WTC11 (cell line): ENCODE measurements at regions not wholly inside any gene's neighbourhood (a gene's known extent, or its start where the extent isn't known, plus 50 kb on each side); places are given as distances from the start of the nearest gene placed in this dataset.

Experiments
- ATAC-seq: fragments of 200-7000 bp; cut with Tn5 transposase; 2 replicates; pipeline ENCODE4 v1.10.0; 2021; ENCODE audit warnings: mild to moderate bottlenecking, moderate library complexity
- CTCF ChIA-PET: fragments of 300-600 bp; sonication (Branson Sonifier 250); formaldehyde crosslinking; loops from one replicate; lab custom pipeline; 2021; ENCODE audit warnings: antibody characterized with exemption; lab: Charles Lee
- POLR2A ChIA-PET: fragments of 350-600 bp; sonication (Branson Sonifier 250); formaldehyde crosslinking; loops from one replicate; lab custom pipeline; 2021; ENCODE audit warnings: antibody characterized with exemption; lab: Charles Lee
- DNase-seq: peaks from one replicate; pipeline ENCODE4 v3.0.0; 2021; ENCODE audit warnings: low spot score
- H3K27ac Mint-ChIP-seq: 2 replicates; pipeline ENCODE4 v1.8.0; 2021; ENCODE audit warnings: mixed read lengths
- H3K27me3 Mint-ChIP-seq: 2 replicates; pipeline ENCODE4 v1.8.0; 2021; ENCODE audit warnings: low read depth, mild to moderate bottlenecking, moderate library complexity, mixed read lengths
- H3K36me3 Mint-ChIP-seq: 2 replicates; pipeline ENCODE4 v1.8.0; 2021; ENCODE audit warnings: mixed read lengths
- H3K4me1 Mint-ChIP-seq: 2 replicates; pipeline ENCODE4 v1.8.0; 2022; ENCODE audit warnings: mixed read lengths
- H3K4me3 Mint-ChIP-seq: 2 replicates; pipeline ENCODE4 v1.8.0; 2021; ENCODE audit warnings: mild to moderate bottlenecking, moderate library complexity, mixed read lengths
- H3K9me3 Mint-ChIP-seq: 2 replicates; pipeline ENCODE4 v1.8.0; 2021; ENCODE audit warnings: mixed read lengths
- ATF1 ChIP-seq: sonication (generic); formaldehyde crosslinking; IDR thresholded peaks from 2 replicates; pipeline ENCODE4 v1.8.1; 2023; ENCODE audit warnings: mild to moderate bottlenecking, moderate library complexity, missing genetic modification reagents
- CBFB ChIP-seq: sonication (generic); formaldehyde crosslinking; IDR thresholded peaks from 2 replicates; pipeline ENCODE4 v1.8.1; 2022; ENCODE audit warnings: mild to moderate bottlenecking, low read depth, missing genetic modification reagents
- EMX1 ChIP-seq: fragments of 250-450 bp; sonication (Bioruptor Pico); IDR thresholded peaks from 2 replicates; pipeline ENCODE4 v1.8.0; 2021; ENCODE audit warnings: mild to moderate bottlenecking
- FOXJ3 ChIP-seq: sonication (generic); formaldehyde crosslinking; IDR thresholded peaks from 2 replicates; pipeline ENCODE4 v1.9.0; 2021; ENCODE audit warnings: missing genetic modification reagents, mild to moderate bottlenecking, borderline replicate concordance
- FOXK1 ChIP-seq: sonication (generic); formaldehyde crosslinking; IDR thresholded peaks from 2 replicates; pipeline ENCODE4 v1.8.0; 2022; ENCODE audit warnings: mild to moderate bottlenecking, moderate library complexity, missing genetic modification reagents
- NFE2L1 ChIP-seq: sonication (generic); formaldehyde crosslinking; IDR thresholded peaks from 2 replicates; pipeline ENCODE4 v1.8.1; 2023; ENCODE audit warnings: missing genetic modification reagents
- NFYB ChIP-seq: sonication (generic); formaldehyde crosslinking; conservative IDR thresholded peaks from 2 replicates; pipeline ENCODE4 v1.8.0; 2022; ENCODE audit warnings: low read depth, missing genetic modification reagents
- NR1H2 ChIP-seq: sonication (generic); formaldehyde crosslinking; IDR thresholded peaks from 2 replicates; pipeline ENCODE4 v1.9.0; 2021; ENCODE audit warnings: mild to moderate bottlenecking, moderate library complexity, missing genetic modification reagents
- RELA ChIP-seq: sonication (generic); formaldehyde crosslinking; IDR thresholded peaks from 2 replicates; pipeline ENCODE4 v1.8.1; 2022; ENCODE audit warnings: missing genetic modification reagents, mild to moderate bottlenecking, borderline replicate concordance
- SOX15 ChIP-seq: fragments of 250-450 bp; sonication (Bioruptor Pico); IDR thresholded peaks from 2 replicates; pipeline ENCODE4 v1.9.0; 2021; ENCODE audit warnings: mild to moderate bottlenecking
- TCF7 ChIP-seq: sonication (generic); formaldehyde crosslinking; IDR thresholded peaks from 2 replicates; pipeline ENCODE4 v1.8.0; 2022; ENCODE audit warnings: mild to moderate bottlenecking, low read depth, missing genetic modification reagents, moderate library complexity
- ZNF138 ChIP-seq: sonication (generic); formaldehyde crosslinking; conservative IDR thresholded peaks from 2 replicates; pipeline ENCODE4 v1.8.1; 2022; ENCODE audit warnings: mild to moderate bottlenecking, moderate library complexity, missing genetic modification reagents
- ZNF317 ChIP-seq: sonication (generic); formaldehyde crosslinking; IDR thresholded peaks from 2 replicates; pipeline ENCODE4 v1.8.1; 2023; ENCODE audit warnings: low read depth, mild to moderate bottlenecking, moderate library complexity, missing genetic modification reagents, borderline replicate concordance
- ZNF416 ChIP-seq: fragments of 250-450 bp; sonication (Bioruptor Pico); IDR thresholded peaks from 2 replicates; pipeline ENCODE4 v1.9.0; 2021; ENCODE audit warnings: mild to moderate bottlenecking, inconsistent platforms
- ZNF423 ChIP-seq: fragments of 250-450 bp; sonication (Bioruptor Pico); IDR thresholded peaks from 2 replicates; pipeline ENCODE4 v2.1.2; 2022; ENCODE audit warnings: mild to moderate bottlenecking, moderate library complexity
- TF ChIP-seq, protein P1 (sequence below): sonication (generic); formaldehyde crosslinking; IDR thresholded peaks from 2 replicates; pipeline ENCODE4 v1.8.0; 2022; ENCODE audit warnings: mild to moderate bottlenecking, missing genetic modification reagents
- TF ChIP-seq, protein P2 (sequence below): sonication (generic); formaldehyde crosslinking; IDR thresholded peaks from 2 replicates; pipeline ENCODE4 v1.8.1; 2023; ENCODE audit warnings: mild to moderate bottlenecking, missing genetic modification reagents, moderate library complexity
- TF ChIP-seq, protein P3 (sequence below): fragments of 250-450 bp; sonication (Bioruptor Pico); conservative IDR thresholded peaks from 2 replicates; pipeline ENCODE4 v1.9.0; 2021; ENCODE audit warnings: mild to moderate bottlenecking
- TF ChIP-seq, protein P4 (sequence below): sonication (generic); formaldehyde crosslinking; IDR thresholded peaks from 2 replicates; pipeline ENCODE4 v1.8.1; 2023; ENCODE audit warnings: mild to moderate bottlenecking, missing genetic modification reagents
- TF ChIP-seq, protein P5 (sequence below): sonication (generic); formaldehyde crosslinking; IDR thresholded peaks from 2 replicates; pipeline ENCODE4 v1.8.1; 2022; ENCODE audit warnings: low read depth, mild to moderate bottlenecking, moderate library complexity, missing genetic modification reagents, borderline replicate concordance
- TF ChIP-seq, protein P6 (sequence below): sonication (generic); formaldehyde crosslinking; IDR thresholded peaks from 2 replicates; pipeline ENCODE4 v1.8.1; 2022; ENCODE audit warnings: missing genetic modification reagents, borderline replicate concordance
- TF ChIP-seq, protein P7 (sequence below): sonication (generic); formaldehyde crosslinking; IDR thresholded peaks from 2 replicates; pipeline ENCODE4 v1.8.0; 2023; ENCODE audit warnings: missing genetic modification reagents
- TF ChIP-seq, protein P8 (sequence below): fragments of 250-450 bp; sonication (Bioruptor Pico); IDR thresholded peaks from 2 replicates; pipeline ENCODE4 v1.9.0; 2021; ENCODE audit warnings: mild to moderate bottlenecking
- TF ChIP-seq, protein P9 (sequence below): sonication (generic); formaldehyde crosslinking; IDR thresholded peaks from 2 replicates; pipeline ENCODE4 v1.8.0; 2022; ENCODE audit warnings: mild to moderate bottlenecking, missing genetic modification reagents

DNA sequence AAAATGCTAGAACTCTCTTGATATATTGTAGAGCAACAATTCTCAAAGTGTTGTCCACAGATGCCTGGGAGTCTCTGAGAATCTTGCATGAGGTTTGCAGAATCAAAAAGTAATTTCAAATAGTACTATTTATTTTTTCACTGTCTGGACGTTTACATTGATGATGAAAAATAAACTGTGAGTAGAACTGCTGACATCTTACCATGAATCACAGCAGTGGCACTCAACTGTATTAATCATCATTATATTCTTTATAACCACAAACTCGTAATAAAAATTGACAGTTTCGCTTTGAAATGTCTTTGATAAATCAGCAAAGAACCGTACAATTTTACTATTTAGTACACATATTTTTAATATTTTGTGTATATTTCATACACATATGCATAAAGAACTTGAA, 94.5 kb downstream of the NAF1 start:
- ATAC-seq (no peak), DNase-seq (no peak)
- POLR2A ChIA-PET = no interaction called here
- no peak overlapping the region for H3K27ac Mint-ChIP-seq
- no peak for TF ChIP-seq NFE2L1
- TF ChIP-seq, protein P1, sequence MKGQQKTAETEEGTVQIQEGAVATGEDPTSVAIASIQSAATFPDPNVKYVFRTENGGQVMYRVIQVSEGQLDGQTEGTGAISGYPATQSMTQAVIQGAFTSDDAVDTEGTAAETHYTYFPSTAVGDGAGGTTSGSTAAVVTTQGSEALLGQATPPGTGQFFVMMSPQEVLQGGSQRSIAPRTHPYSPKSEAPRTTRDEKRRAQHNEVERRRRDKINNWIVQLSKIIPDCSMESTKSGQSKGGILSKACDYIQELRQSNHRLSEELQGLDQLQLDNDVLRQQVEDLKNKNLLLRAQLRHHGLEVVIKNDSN (CRISPR knock-in tag) = no peak
- TF ChIP-seq SOX15 (CRISPR knock-in tag) = no peak
- TF ChIP-seq, protein P2, sequence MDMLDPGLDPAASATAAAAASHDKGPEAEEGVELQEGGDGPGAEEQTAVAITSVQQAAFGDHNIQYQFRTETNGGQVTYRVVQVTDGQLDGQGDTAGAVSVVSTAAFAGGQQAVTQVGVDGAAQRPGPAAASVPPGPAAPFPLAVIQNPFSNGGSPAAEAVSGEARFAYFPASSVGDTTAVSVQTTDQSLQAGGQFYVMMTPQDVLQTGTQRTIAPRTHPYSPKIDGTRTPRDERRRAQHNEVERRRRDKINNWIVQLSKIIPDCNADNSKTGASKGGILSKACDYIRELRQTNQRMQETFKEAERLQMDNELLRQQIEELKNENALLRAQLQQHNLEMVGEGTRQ (CRISPR knock-in tag) = no peak
- no peak for TF ChIP-seq EMX1
- no peak for TF ChIP-seq TCF7
- TF ChIP-seq, protein P3, sequence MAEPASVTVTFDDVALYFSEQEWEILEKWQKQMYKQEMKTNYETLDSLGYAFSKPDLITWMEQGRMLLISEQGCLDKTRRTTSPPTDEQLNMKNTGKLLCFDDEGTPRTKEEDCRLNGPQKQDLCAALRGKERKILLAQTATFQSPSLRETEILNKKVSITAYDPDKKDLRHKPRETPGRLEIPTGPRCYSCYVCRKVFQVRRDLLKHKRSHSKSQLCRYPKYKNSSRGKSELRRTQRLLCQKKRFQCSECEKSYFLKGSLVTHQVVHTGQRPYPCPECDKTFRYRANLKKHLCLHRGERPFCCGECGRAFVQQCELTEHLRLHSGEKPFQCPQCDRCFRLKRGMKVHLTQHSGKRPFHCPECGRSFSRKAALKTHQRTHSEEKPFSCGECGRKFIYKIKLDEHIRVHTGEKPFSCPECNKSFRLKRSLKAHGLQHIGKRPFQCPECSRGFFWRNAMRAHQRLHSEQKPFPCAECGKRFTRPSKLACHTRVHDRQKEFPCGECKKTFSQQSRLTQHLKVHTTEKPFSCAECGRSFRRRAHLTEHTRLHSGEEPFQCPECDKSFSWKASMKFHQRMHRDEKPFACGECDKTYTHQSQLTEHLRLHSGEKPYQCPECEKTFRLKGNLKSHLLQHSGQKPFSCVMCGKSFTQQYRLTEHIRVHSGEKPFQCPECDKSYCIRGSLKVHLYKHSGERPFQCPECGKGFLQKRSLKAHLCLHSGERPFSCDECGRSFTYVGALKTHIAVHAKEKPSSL (CRISPR knock-in tag) = no peak
- TF ChIP-seq, protein P4, sequence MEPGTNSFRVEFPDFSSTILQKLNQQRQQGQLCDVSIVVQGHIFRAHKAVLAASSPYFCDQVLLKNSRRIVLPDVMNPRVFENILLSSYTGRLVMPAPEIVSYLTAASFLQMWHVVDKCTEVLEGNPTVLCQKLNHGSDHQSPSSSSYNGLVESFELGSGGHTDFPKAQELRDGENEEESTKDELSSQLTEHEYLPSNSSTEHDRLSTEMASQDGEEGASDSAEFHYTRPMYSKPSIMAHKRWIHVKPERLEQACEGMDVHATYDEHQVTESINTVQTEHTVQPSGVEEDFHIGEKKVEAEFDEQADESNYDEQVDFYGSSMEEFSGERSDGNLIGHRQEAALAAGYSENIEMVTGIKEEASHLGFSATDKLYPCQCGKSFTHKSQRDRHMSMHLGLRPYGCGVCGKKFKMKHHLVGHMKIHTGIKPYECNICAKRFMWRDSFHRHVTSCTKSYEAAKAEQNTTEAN (CRISPR knock-in tag) = no peak
- TF ChIP-seq, protein P5, sequence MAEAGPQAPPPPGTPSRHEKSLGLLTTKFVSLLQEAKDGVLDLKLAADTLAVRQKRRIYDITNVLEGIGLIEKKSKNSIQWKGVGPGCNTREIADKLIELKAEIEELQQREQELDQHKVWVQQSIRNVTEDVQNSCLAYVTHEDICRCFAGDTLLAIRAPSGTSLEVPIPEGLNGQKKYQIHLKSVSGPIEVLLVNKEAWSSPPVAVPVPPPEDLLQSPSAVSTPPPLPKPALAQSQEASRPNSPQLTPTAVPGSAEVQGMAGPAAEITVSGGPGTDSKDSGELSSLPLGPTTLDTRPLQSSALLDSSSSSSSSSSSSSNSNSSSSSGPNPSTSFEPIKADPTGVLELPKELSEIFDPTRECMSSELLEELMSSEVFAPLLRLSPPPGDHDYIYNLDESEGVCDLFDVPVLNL (CRISPR knock-in tag) = no peak
- no peak for TF ChIP-seq RELA (CRISPR knock-in tag)
- TF ChIP-seq ZNF416 = no peak
- no peak for TF ChIP-seq NFYB (CRISPR knock-in tag)
- TF ChIP-seq, protein P6, sequence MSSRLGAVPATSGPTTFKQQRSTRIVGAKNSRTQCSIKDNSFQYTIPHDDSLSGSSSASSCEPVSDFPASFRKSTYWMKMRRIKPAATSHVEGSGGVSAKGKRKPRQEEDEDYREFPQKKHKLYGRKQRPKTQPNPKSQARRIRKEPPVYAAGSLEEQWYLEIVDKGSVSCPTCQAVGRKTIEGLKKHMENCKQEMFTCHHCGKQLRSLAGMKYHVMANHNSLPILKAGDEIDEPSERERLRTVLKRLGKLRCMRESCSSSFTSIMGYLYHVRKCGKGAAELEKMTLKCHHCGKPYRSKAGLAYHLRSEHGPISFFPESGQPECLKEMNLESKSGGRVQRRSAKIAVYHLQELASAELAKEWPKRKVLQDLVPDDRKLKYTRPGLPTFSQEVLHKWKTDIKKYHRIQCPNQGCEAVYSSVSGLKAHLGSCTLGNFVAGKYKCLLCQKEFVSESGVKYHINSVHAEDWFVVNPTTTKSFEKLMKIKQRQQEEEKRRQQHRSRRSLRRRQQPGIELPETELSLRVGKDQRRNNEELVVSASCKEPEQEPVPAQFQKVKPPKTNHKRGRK = no peak
- no peak for TF ChIP-seq ZNF138 (CRISPR knock-in tag)
- no peak for TF ChIP-seq FOXJ3 (CRISPR knock-in tag)
- TF ChIP-seq, protein P7, sequence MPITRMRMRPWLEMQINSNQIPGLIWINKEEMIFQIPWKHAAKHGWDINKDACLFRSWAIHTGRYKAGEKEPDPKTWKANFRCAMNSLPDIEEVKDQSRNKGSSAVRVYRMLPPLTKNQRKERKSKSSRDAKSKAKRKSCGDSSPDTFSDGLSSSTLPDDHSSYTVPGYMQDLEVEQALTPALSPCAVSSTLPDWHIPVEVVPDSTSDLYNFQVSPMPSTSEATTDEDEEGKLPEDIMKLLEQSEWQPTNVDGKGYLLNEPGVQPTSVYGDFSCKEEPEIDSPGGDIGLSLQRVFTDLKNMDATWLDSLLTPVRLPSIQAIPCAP (CRISPR knock-in tag) = no peak
- TF ChIP-seq NR1H2 (CRISPR knock-in tag) = no peak
- H3K4me1 Mint-ChIP-seq = peaks cover 15% of the 10 kb centered on the region
- H3K27me3 Mint-ChIP-seq = no peaks in the 10 kb centered on the region
- H3K36me3 Mint-ChIP-seq = 0 out of 2 replicates have a peak, but pooled peaks cover 3% of the 10 kb centered on the region
- CTCF ChIA-PET = no interaction called here
- H3K9me3 Mint-ChIP-seq = peaks cover 12% of the 10 kb centered on the region
- H3K4me3 Mint-ChIP-seq = no peak overlapping the region

DNA sequence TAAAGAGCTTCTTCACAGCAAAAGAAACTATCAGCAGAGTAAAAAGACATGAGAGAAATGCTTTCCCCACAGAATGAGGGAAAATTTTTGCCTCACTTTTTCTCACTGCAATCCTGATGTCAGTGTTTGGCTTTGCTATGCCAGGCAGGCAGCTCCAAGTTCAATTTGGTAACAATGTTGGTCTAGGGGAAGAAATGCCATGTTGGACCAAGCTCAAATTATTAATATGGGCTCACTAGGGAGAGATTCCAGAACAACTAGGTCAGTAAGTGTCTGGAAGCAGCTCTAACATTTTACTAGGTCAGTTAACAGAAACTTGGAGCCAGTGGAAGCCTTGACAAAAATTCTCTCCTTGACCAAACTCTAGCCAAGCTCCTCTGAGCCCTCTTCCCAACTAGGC, 95.4 kb downstream of the NAF1 start:
- ChIA-PET CTCF (interaction anchor here (0.8 kb wide), 1 partner anchor 23 kb away, joined by 3 read pairs; no protein-coding TSS in a partner anchor), POLR2A (no interaction called here)
- H3K4me3 Mint-ChIP-seq = no peak overlapping the region
- peaks cover 5% of the 10 kb centered on the region; the same call in 1 of the 2 replicates for H3K36me3 Mint-ChIP-seq
- no peak for ATAC-seq
- H3K4me1 Mint-ChIP-seq = peaks cover 18% of the 10 kb centered on the region
- peaks cover 18% of the 10 kb centered on the region for H3K9me3 Mint-ChIP-seq
- DNase-seq = no peak
- no peaks in the 10 kb centered on the region for H3K27me3 Mint-ChIP-seq
- H3K27ac Mint-ChIP-seq = peak overlapping the region; percentile 47; the same call in 1 of the 2 replicates
- TF ChIP-seq, protein P8, sequence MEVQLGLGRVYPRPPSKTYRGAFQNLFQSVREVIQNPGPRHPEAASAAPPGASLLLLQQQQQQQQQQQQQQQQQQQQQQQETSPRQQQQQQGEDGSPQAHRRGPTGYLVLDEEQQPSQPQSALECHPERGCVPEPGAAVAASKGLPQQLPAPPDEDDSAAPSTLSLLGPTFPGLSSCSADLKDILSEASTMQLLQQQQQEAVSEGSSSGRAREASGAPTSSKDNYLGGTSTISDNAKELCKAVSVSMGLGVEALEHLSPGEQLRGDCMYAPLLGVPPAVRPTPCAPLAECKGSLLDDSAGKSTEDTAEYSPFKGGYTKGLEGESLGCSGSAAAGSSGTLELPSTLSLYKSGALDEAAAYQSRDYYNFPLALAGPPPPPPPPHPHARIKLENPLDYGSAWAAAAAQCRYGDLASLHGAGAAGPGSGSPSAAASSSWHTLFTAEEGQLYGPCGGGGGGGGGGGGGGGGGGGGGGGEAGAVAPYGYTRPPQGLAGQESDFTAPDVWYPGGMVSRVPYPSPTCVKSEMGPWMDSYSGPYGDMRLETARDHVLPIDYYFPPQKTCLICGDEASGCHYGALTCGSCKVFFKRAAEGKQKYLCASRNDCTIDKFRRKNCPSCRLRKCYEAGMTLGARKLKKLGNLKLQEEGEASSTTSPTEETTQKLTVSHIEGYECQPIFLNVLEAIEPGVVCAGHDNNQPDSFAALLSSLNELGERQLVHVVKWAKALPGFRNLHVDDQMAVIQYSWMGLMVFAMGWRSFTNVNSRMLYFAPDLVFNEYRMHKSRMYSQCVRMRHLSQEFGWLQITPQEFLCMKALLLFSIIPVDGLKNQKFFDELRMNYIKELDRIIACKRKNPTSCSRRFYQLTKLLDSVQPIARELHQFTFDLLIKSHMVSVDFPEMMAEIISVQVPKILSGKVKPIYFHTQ (CRISPR knock-in tag) = no peak
- TF ChIP-seq, protein P1 (CRISPR knock-in tag) = no peak
- TF ChIP-seq SOX15 (CRISPR knock-in tag) = no peak
- TF ChIP-seq, protein P9, sequence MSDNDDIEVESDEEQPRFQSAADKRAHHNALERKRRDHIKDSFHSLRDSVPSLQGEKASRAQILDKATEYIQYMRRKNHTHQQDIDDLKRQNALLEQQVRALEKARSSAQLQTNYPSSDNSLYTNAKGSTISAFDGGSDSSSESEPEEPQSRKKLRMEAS (CRISPR knock-in tag) = no peak
- no peak for TF ChIP-seq ZNF423
- TF ChIP-seq ATF1 (CRISPR knock-in tag) = no peak
- TF ChIP-seq CBFB (CRISPR knock-in tag) = no peak
- TF ChIP-seq ZNF317 (CRISPR knock-in tag) = no peak
- TF ChIP-seq FOXK1 (CRISPR knock-in tag) = no peak
